Astrocyte (in vitro differentiated cells and primary cell): ENCODE measurements at regions not wholly inside any gene's neighbourhood (a gene's known extent, or its start where the extent isn't known, plus 50 kb on each side); places are given as distances from the start of the nearest gene placed in this dataset.

Source experiments
- DNase-seq: peaks from one replicate; pipeline ENCODE4 v3.0.0-alpha.2; 2010; ENCODE audit warnings: low read depth
- FAIRE-seq: peaks from 2 replicates; lab custom pipeline; 2011; peaks lifted over from hg19 to GRCh38; lab: Jason Lieb, UNC
- H2AFZ ChIP-seq: 2 replicates; pipeline ENCODE4 v1.6.0; 2012; ENCODE audit warnings: low read depth, low read length, inconsistent platforms
- H3K27ac ChIP-seq: 2 replicates; pipeline ENCODE4 v1.5.1; 2011; ENCODE audit warnings: low read depth, low read length, inconsistent platforms
- H3K27me3 ChIP-seq: 2 replicates; pipeline ENCODE4 v1.6.0; 2011; ENCODE audit warnings: low read length, inconsistent platforms; ENCODE audit not compliant: insufficient read depth
- H3K36me3 ChIP-seq: 2 replicates; pipeline ENCODE4 v1.5.1; 2011; ENCODE audit warnings: low read length, inconsistent platforms; ENCODE audit not compliant: insufficient read depth
- H3K4me1 ChIP-seq: 2 replicates; pipeline ENCODE4 v1.5.1; 2011; ENCODE audit warnings: low read length, inconsistent platforms; ENCODE audit not compliant: insufficient read depth
- H3K4me2 ChIP-seq: 2 replicates; pipeline ENCODE4 v1.6.0; 2012; ENCODE audit warnings: low read length, inconsistent platforms
- H3K4me3 ChIP-seq: 2 replicates; pipeline ENCODE4 v1.5.1; 2011; ENCODE audit warnings: low read depth, mild to moderate bottlenecking, low read length, inconsistent platforms; ENCODE audit not compliant: insufficient read depth
- H3K79me2 ChIP-seq: 2 replicates; pipeline ENCODE4 v1.6.0; 2012; ENCODE audit warnings: mild to moderate bottlenecking, low read length, inconsistent platforms; ENCODE audit not compliant: insufficient read depth
- H3K9ac ChIP-seq: 2 replicates; pipeline ENCODE4 v1.6.0; 2012; ENCODE audit warnings: mild to moderate bottlenecking, low read length, inconsistent platforms
- H3K9me3 ChIP-seq: 2 replicates; pipeline ENCODE4 v1.5.1; 2012; ENCODE audit warnings: low read depth, mild to moderate bottlenecking, low read length, inconsistent platforms; ENCODE audit not compliant: insufficient read depth
- H4K20me1 ChIP-seq: 2 replicates; pipeline ENCODE4 v1.6.0; 2012; ENCODE audit warnings: low read length, inconsistent platforms; ENCODE audit not compliant: insufficient read depth
- H3K27ac Mint-ChIP-seq: one replicate; pipeline ENCODE4 v1.8.0; 2021; ENCODE audit warnings: mild to moderate bottlenecking, mixed read lengths; ENCODE audit not compliant: unreplicated experiment
- H3K27me3 Mint-ChIP-seq: one replicate; pipeline ENCODE4 v1.8.0; 2021; ENCODE audit warnings: low read depth, mixed read lengths; ENCODE audit not compliant: unreplicated experiment
- H3K36me3 Mint-ChIP-seq: one replicate; pipeline ENCODE4 v1.8.0; 2021; ENCODE audit warnings: low read depth, mixed read lengths; ENCODE audit not compliant: unreplicated experiment
- H3K4me1 Mint-ChIP-seq: one replicate; pipeline ENCODE4 v1.8.0; 2021; ENCODE audit warnings: low read depth, mixed read lengths; ENCODE audit not compliant: unreplicated experiment
- H3K4me3 Mint-ChIP-seq: one replicate; pipeline ENCODE4 v1.8.0; 2021; ENCODE audit warnings: mild to moderate bottlenecking, moderate library complexity, mixed read lengths; ENCODE audit not compliant: unreplicated experiment
- H3K9me3 Mint-ChIP-seq: one replicate; pipeline ENCODE4 v1.8.0; 2021; ENCODE audit warnings: mild to moderate bottlenecking, mixed read lengths; ENCODE audit not compliant: unreplicated experiment
- CTCF ChIP-seq: IDR thresholded peaks from 2 replicates; pipeline ENCODE4 v1.5.1; 2011; ENCODE audit warnings: low read depth, mild to moderate bottlenecking, inconsistent platforms, low read length, moderate library complexity; ENCODE audit not compliant: insufficient read depth
- EZH2 ChIP-seq: IDR thresholded peaks from 2 replicates; pipeline ENCODE4 v1.6.1; 2012; ENCODE audit warnings: mild to moderate bottlenecking, low read length, inconsistent platforms; ENCODE audit not compliant: insufficient read depth

DNA sequence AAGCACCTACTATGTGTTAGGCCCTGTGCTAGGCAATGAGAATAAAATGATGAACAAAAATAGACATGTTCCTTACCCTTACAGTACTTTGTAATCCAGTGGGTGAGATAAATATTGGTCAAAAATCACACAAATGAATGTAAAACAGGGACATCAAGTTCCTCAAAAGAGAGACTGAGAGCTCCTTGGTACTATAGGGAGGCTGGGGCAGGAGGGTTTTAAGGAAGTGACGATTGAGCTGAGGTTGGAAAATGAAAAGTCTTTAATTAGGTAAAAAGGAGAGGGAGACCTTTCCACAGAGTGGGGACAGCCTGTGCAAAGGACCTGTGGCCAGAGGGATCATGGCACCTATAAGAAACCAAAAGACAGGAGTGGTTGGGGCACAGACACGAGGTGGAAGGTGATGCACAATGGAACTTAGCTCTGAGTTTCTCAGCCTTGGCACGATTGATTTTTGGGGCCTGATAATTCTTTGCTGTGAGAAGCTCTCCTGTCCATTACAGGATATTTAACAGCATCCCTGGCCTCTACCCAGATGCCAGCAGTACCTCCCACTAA lies 140.3 kb downstream of the CEP57L1 start:
- Histone ChIP-seq H3K4me2 (no peak overlapping the region), H4K20me1 (no peaks in the 10 kb centered on the region), H3K4me1 (no peaks in the 10 kb centered on the region), H3K9me3 (no peaks in the 10 kb centered on the region), H3K79me2 (no peaks in the 10 kb centered on the region), H3K27me3 (no peaks in the 10 kb centered on the region), H3K27ac (no peak overlapping the region), H3K4me3 (no peak overlapping the region), H3K9ac (no peak overlapping the region), H3K36me3 (no peaks in the 10 kb centered on the region), H2AFZ (no peak overlapping the region)
- H3K9me3 Mint-ChIP-seq = peaks cover 8% of the 10 kb centered on the region
- FAIRE-seq (no peak), DNase-seq (no peak)
- H3K4me3 Mint-ChIP-seq = no peak overlapping the region
- H3K27ac Mint-ChIP-seq = no peak overlapping the region
- peaks cover 8% of the 10 kb centered on the region for H3K4me1 Mint-ChIP-seq
- peaks cover 3% of the 10 kb centered on the region for H3K36me3 Mint-ChIP-seq
- TF ChIP-seq EZH2 (no peak), CTCF (no peak)
- H3K27me3 Mint-ChIP-seq = no peaks in the 10 kb centered on the region

DNA sequence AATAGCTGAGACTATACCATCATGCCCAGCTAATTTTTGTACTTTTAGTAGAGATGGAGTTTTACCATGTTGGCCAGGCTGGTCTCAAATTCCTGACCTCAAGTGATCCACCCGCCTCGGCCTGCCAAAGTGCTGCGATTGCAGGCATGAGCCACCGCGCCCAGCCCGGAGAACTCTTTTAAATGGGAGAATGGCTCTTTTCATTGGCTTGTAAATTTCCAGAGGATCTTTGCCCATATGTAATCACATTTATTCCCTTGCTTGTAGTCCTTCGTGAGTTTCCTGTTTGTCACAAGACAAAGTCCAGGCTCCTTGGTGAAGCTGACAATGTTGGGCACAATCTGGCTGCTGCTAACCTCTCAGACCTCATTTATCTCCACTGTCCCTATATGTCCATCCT lies 135.1 kb downstream of the CEP57L1 start:
- no peak overlapping the region for H3K4me3 Mint-ChIP-seq
- Histone ChIP-seq H3K9me3 (no peaks in the 10 kb centered on the region), H3K4me2 (no peak overlapping the region), H3K79me2 (no peaks in the 10 kb centered on the region), H3K27me3 (no peaks in the 10 kb centered on the region), H4K20me1 (no peaks in the 10 kb centered on the region), H3K27ac (no peak overlapping the region), H3K36me3 (no peaks in the 10 kb centered on the region), H2AFZ (no peak overlapping the region), H3K4me3 (no peak overlapping the region), H3K4me1 (no peaks in the 10 kb centered on the region), H3K9ac (no peak overlapping the region)
- no peaks in the 10 kb centered on the region for H3K36me3 Mint-ChIP-seq
- DNase-seq = no peak
- no peak for FAIRE-seq
- H3K27ac Mint-ChIP-seq = no peak overlapping the region
- no peaks in the 10 kb centered on the region for H3K4me1 Mint-ChIP-seq
- H3K27me3 Mint-ChIP-seq = no peaks in the 10 kb centered on the region
- TF ChIP-seq CTCF (no peak), EZH2 (no peak)
- peaks cover 2% of the 10 kb centered on the region for H3K9me3 Mint-ChIP-seq

- H3K36me3 Mint-ChIP-seq = no peaks in the 10 kb centered on the region
- no peak overlapping the region for H3K4me3 Mint-ChIP-seq
- no peak for TF ChIP-seq CTCF
- DNase-seq (no peak), FAIRE-seq (no peak)
- Histone ChIP-seq H3K27me3 (no peaks in the 10 kb centered on the region), H3K27ac (no peak overlapping the region), H2AFZ (no peak overlapping the region), H3K9ac (no peak overlapping the region), H3K4me2 (no peak overlapping the region), H3K9me3 (no peaks in the 10 kb centered on the region), H3K79me2 (no peaks in the 10 kb centered on the region), H3K4me3 (no peak overlapping the region), H4K20me1 (no peaks in the 10 kb centered on the region), H3K36me3 (no peaks in the 10 kb centered on the region), H3K4me1 (no peaks in the 10 kb centered on the region)
- H3K4me1 Mint-ChIP-seq = no peaks in the 10 kb centered on the region
- H3K9me3 Mint-ChIP-seq = no peaks in the 10 kb centered on the region
- no peak overlapping the region for H3K27ac Mint-ChIP-seq
- H3K27me3 Mint-ChIP-seq = no peaks in the 10 kb centered on the region
Observed at GRCh38 chr6:109229536-109229935, 134.2 kb downstream of the CEP57L1 start.
